HG02571 (cell line): ENCODE measurements at regions not wholly inside any gene's neighbourhood (a gene's known extent, or its start where the extent isn't known, plus 50 kb on each side); places are given as distances from the start of the nearest gene placed in this dataset.
"Not testable (repeated sequence)": the region's sequence is repeated elsewhere in the genome, so short reads cannot be mapped to it uniquely, and the experiment has no call there.

Experiments used
- ATAC-seq: cut with Tn5 transposase; IDR thresholded peaks from one replicate; pipeline ENCODE4 v1.9.1; 2021; ENCODE audit warnings: mild to moderate bottlenecking, moderate library complexity; ENCODE audit not compliant: unreplicated experiment

- no peak for ATAC-seq
Observed at GRCh38 chr5:120298981-120299380, 165.1 kb upstream of the PRR16 start.

GRCh38 chr5:120304663-120305062 lies 159.4 kb upstream of the PRR16 start:
- no peak for ATAC-seq

DNA sequence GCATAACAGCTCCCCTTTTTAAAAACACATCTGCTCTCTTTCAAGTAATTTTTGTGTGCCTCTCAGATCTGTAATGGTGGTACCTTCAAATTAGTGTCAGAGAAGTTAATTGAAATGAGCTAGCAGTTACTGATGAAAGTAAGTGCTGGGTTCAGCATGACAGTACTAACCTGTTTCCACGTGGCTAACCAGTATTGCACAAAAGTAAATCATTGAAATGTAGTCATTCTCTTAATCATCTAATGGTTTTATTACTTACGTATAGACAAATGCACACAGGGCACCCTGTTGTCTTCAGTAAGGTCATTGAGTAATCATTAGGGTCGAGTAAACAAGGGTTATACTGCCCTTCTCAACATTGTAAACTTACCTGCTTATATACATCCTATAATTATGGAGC lies 157.8 kb upstream of the PRR16 start:
- ATAC-seq = no peak

DNA sequence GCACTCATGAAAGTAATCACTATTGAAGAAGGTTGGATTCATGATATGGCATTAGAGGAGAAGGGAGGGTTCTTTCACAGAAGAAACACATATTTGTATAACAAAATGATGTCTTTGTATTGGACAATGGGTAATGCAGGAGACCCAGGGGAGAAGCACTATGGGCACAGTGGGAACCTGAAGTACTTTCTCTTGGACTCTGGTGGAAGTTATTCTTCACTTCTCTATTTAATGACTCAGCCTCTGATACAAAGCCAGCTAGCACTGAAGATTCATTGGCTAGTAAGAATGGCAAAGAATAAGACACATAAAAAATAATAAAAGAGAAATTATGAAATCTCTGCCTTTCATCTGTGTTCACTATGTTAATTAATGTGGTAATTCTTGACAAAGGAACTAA lies 149.9 kb upstream of the PRR16 start:
- ATAC-seq = no peak

DNA sequence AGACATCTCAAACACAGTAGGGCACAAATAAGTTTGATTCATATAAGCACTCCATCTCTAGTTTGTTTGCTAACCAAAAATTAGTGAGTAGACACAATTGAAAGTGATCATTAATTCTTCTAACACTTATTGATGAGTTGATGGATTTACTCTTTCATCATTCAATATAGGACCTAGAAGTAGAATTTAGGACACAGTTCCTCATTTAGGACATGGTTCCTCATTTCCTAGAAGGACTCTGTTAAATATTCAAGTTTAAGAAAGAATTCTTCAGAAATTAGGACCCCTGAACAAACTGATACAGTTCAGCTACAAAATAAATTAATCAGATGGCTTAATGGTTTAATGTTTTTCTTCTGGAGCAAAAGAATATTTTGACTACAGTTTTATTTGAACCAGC lies 143.5 kb upstream of the PRR16 start:
- no peak for ATAC-seq

- ATAC-seq = no peak
Observed at GRCh38 chr5:120326651-120327050, 137.4 kb upstream of the PRR16 start.

- no peak for ATAC-seq
Observed at GRCh38 chr5:120327180-120327579, 136.9 kb upstream of the PRR16 start.

- no peak for ATAC-seq
Observed at GRCh38 chr5:120329095-120329494, 135.0 kb upstream of the PRR16 start.

GRCh38 chr5:120330558-120330957 lies 133.5 kb upstream of the PRR16 start:
- ATAC-seq = no peak

DNA sequence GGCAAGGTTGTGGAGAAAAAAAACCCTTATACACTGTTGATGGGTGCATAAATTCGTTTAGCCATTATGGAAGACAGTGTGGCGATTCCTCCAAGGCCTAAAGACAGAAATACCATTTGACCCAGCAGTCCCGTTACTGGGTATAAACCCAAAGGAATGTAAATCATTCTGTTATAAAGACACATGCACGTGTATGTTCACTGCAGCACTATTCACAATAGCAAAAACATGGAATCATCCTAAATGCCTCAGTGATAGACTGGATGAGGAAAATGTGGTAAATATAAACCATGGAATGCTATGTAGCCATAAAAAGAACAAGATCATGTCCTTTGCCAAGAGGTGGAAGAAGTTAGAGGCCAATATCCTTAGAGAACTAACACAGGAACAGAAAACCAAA lies 119.9 kb upstream of the PRR16 start:
- no peak for ATAC-seq

- no peak for ATAC-seq
Observed at GRCh38 chr5:120345947-120346346, 118.2 kb upstream of the PRR16 start.

DNA sequence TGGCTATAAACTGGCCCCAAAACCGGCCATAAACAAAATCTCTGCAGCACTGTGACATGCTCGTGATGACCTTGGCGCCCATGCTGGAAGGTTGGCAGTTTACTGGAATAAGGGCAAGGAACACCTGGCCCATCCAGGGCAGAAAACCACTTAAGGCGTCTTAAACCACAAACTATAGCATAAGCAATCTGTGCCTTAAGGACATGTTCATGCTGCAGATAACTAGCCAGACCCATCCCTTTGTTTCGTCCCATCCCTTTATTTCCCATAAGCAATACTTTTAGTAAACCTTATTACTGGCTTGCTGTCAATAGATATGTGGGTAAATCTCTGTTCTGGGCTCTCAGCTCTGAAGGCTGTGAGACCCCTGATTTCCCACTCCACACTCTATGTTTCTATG lies 113.0 kb upstream of the PRR16 start:
- ATAC-seq = not testable (repeated sequence)

- no peak for ATAC-seq
Observed at GRCh38 chr5:120354126-120354525, 110.0 kb upstream of the PRR16 start.

- ATAC-seq = no peak
Observed at GRCh38 chr5:120358949-120359348, 105.2 kb upstream of the PRR16 start.

- no peak for ATAC-seq
Observed at GRCh38 chr5:120361941-120362340, 102.2 kb upstream of the PRR16 start.

DNA sequence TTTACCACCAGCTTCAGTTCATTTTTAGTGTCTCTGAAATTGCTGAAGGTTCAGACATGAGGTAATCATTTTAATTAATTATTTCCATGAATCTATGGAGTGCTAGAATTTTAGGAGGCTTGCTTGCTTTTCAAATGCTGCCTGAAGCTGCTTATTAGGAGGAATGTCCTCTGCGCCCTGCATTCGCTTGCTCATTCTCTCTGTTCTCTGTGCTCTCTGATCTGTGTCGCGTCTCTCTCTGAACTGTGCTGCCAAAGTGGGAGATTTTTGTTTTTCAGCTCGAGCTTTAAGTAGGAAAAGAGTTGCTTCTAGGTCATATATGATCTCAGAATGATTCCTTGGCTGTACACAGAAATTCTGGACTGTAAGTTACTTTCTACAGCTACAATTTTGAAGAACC lies 101.7 kb upstream of the PRR16 start:
- ATAC-seq = no peak

- no peak for ATAC-seq
Observed at GRCh38 chr5:120365656-120366446, 98.2 kb upstream of the PRR16 start.

GRCh38 chr5:120367896-120368634 lies 96.0 kb upstream of the PRR16 start:
- ATAC-seq = no peak

DNA sequence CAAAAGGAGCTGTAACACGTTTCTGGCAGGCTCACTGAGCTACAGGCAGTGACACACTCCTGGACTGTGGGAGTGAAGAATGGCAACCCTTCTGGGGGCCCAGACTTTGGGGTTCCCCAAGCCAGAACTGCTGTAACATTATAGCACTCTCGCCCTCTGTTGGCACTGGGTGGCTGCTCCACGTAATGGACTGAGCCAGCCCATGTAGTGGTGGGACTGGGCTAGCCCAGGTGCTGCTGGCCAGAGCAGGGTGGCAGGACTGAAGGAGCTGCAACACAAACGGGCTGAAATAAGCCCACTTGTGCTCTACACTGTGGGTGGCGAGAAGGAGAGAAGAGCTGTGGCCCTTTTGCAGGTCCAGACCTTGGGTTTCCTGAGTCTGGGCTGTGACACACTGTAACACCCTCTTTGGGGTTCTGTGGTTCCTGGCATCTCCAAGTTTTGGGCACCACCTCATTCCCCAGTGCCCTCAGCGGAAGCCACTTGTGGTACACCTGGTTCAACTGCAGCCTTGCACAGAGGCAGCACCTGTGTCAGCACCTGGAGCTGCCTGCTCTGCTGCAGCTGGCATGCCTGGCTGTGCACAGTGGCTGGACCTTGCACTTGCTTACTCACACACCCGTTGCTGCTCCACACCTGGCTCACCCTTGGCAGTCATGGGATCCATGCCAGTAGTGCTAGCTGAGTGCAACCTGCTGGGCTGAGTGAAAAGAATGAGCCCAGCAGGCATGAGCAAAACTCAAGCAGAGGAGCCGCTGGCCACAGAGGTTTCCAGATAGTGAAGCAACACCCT lies 95.0 kb upstream of the PRR16 start:
- no peak for ATAC-seq

DNA sequence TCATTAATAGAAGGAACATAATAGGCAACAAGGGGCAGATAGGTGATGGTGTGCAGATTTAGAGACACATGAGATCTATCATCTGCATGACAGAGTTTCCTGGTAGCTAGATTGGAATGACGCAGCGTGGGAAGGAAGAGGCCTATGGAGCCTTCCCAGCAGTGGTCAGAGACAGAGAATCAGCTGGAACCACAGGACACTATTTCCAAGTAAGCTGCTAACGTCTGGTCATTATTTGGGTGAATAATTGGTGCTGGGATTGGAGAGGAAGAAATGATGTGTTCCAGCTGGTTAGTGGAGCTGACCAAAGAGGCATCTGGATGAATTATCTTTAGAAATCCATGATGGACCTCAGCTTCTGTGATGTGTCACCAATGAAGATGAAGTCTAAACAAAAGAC lies 91.2 kb upstream of the PRR16 start:
- no peak for ATAC-seq

GRCh38 chr5:120375248-120375647 lies 88.9 kb upstream of the PRR16 start:
- no peak for ATAC-seq

DNA sequence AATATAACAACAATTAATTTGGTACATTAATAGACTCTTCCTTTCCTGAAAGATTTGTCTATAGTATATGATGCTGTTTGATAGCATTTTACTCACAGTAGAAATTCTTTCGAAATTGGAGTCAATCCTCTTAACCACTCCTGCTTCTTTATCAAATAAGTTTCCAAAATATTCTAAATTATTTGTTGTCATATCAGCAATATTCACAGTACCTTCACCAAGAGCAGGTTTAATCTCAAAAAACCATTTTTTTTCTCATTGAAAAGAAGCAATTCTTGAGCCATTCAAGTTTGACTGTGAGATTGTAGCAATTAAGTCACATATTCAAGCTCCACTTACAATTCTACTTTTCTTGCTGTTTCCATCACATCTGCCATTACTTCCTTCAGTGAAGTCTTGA lies 83.5 kb upstream of the PRR16 start:
- no peak for ATAC-seq
